Cardiac muscle cell (in vitro differentiated cells and primary cell): ENCODE measurements at regions not wholly inside any gene's neighbourhood (a gene's known extent, or its start where the extent isn't known, plus 50 kb on each side); places are given as distances from the start of the nearest gene placed in this dataset.

Experiments
- DNase-seq, 2 donors: peaks; one replicate each; pipeline versions ENCODE4 v3.0.0 to v3.0.0-alpha.2; 2010 to 2017; ENCODE audit warnings: low read depth in 1 of 2, low spot score in 1 of 2
- H3K27ac ChIP-seq: fragments of 200-600 bp; sonication (generic); 2 replicates; pipeline ENCODE4 v1.5.1; 2016
- H3K27me3 ChIP-seq: fragments of 200-600 bp; sonication (generic); 2 replicates; pipeline ENCODE4 v1.6.0; 2016; ENCODE audit warnings: control low read depth
- H3K36me3 ChIP-seq: fragments of 200-600 bp; sonication (generic); 2 replicates; pipeline ENCODE4 v1.5.1; 2016; ENCODE audit warnings: control low read depth
- H3K4me1 ChIP-seq: fragments of 200-600 bp; sonication (generic); 2 replicates; pipeline ENCODE4 v1.8.1; 2017; ENCODE audit warnings: low read depth, mild to moderate bottlenecking, mixed run types
- H3K4me3 ChIP-seq: fragments of 200-600 bp; sonication (generic); 2 replicates; pipeline ENCODE4 v1.5.1; 2016; ENCODE audit warnings: mild to moderate bottlenecking
- H3K9me3 ChIP-seq: fragments of 200-600 bp; sonication (generic); 2 replicates; pipeline ENCODE4 v1.5.1; 2017; ENCODE audit warnings: low read depth, mild to moderate bottlenecking, control low read depth
- TF ChIP-seq, protein P1 (sequence below): IDR thresholded peaks from 2 replicates; pipeline ENCODE4 v1.5.1; 2012; ENCODE audit warnings: low read depth, mild to moderate bottlenecking, low read length

GRCh38 chr2:236464140-236464539 is 105.5 kb upstream of the ACKR3 start:
- Histone ChIP-seq H3K4me1 (no peaks in the 10 kb centered on the region), H3K27ac (no peak overlapping the region)

DNA sequence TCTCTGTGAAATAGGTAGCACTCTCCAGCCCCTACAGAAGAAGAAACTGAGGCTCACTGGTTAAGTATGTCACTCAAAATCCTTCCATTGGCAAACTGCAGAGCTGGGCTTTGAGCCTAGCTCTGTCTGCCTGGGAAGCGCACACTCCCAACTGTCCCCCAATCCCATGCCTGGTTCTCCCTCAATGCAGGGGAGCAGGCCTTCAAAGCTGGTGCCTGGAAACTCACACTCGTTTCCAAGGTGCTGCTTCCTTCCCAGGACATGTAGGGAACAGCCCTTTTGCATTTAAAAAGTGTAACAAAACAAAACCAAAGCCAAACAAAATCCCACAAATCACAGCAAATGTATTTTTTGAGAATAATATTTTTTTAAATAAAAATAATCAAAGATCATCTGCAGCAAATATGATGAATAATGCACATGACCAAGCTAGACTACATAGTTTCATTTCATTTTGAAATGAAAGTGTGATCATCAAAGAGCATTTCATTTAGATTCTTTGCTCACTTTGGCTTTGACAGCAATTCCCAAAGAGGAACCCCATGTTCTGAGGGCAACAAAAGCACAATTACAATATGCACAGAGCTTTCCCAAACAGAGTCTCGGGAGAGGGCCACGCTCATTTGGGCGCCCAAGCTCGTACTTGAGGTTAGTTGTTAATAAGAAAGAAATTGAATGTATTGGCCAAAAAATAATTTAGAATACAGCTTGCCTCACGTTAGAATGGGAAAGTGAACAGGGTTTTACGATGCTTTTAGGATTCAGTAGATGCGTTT is 96.7 kb upstream of the ACKR3 start:
- Histone ChIP-seq H3K4me1 (no peaks in the 10 kb centered on the region), H3K9me3 (no peaks in the 10 kb centered on the region), H3K27me3 (no peaks in the 10 kb centered on the region), H3K4me3 (no peak overlapping the region), H3K36me3 (no peaks in the 10 kb centered on the region), H3K27ac (no peak overlapping the region)
- DNase-seq = no peak
- TF ChIP-seq, protein P1, sequence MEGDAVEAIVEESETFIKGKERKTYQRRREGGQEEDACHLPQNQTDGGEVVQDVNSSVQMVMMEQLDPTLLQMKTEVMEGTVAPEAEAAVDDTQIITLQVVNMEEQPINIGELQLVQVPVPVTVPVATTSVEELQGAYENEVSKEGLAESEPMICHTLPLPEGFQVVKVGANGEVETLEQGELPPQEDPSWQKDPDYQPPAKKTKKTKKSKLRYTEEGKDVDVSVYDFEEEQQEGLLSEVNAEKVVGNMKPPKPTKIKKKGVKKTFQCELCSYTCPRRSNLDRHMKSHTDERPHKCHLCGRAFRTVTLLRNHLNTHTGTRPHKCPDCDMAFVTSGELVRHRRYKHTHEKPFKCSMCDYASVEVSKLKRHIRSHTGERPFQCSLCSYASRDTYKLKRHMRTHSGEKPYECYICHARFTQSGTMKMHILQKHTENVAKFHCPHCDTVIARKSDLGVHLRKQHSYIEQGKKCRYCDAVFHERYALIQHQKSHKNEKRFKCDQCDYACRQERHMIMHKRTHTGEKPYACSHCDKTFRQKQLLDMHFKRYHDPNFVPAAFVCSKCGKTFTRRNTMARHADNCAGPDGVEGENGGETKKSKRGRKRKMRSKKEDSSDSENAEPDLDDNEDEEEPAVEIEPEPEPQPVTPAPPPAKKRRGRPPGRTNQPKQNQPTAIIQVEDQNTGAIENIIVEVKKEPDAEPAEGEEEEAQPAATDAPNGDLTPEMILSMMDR = no peak

More at GRCh38 chr2:236464140-236464539, 105.5 kb upstream of the ACKR3 start:
- no peak for DNase-seq
- Histone ChIP-seq H3K9me3 (no peaks in the 10 kb centered on the region), H3K27me3 (no peaks in the 10 kb centered on the region), H3K36me3 (no peaks in the 10 kb centered on the region), H3K4me3 (no peak overlapping the region)
- TF ChIP-seq, protein P1 = no peak

DNA sequence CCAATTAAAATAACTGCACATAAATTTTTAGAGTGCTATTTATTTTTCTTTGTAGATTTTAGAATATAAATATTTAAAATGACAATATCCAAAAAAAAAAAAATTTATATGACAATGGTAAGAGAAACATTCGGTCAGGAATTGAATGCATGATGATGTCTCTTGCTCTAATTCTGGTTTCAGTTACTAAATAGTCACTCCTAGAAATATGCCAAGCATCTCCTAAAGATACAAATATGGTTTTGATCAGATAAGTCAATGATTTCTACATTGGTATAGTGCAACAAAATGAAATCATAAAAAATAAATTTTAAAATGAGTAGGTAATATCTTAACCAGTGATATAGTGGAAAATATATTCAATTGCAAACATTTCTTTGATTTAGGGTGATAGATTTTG is 95.9 kb upstream of the ACKR3 start:
- no peak for DNase-seq
- no peaks in the 10 kb centered on the region for H3K36me3 ChIP-seq

GRCh38 chr2:236479814-236480213 is 89.8 kb upstream of the ACKR3 start:
- Histone ChIP-seq H3K27me3 (no peaks in the 10 kb centered on the region), H3K9me3 (peaks cover 3% of the 10 kb centered on the region), H3K27ac (no peak overlapping the region), H3K36me3 (no peaks in the 10 kb centered on the region), H3K4me3 (no peak overlapping the region), H3K4me1 (no peaks in the 10 kb centered on the region)
- DNase-seq = no peak
- TF ChIP-seq, protein P1 = no peak

More for the DNA sequence above, 95.9 kb upstream of the ACKR3 start:
- Histone ChIP-seq H3K4me3 (no peak overlapping the region), H3K27me3 (no peaks in the 10 kb centered on the region), H3K4me1 (no peaks in the 10 kb centered on the region), H3K27ac (no peak overlapping the region), H3K9me3 (no peaks in the 10 kb centered on the region)
- TF ChIP-seq, protein P1 = no peak

- Histone ChIP-seq H3K9me3 (peaks cover 3% of the 10 kb centered on the region), H3K4me1 (no peaks in the 10 kb centered on the region), H3K27ac (no peak overlapping the region), H3K36me3 (no peaks in the 10 kb centered on the region), H3K27me3 (no peaks in the 10 kb centered on the region), H3K4me3 (no peak overlapping the region)
- TF ChIP-seq, protein P1 = no peak
- no peak for DNase-seq
These were observed 86.5 kb upstream of the ACKR3 start for GRCh38 chr2:236483102-236483501.
